Pulmonary artery endothelial cell (primary cell): ENCODE measurements at regions not wholly inside any gene's neighbourhood (a gene's known extent, or its start where the extent isn't known, plus 50 kb on each side); places are given as distances from the start of the nearest gene placed in this dataset.
"Not testable (repeated sequence)": the region's sequence is repeated elsewhere in the genome, so short reads cannot be mapped to it uniquely, and the experiment has no call there.

Experiments
- DNase-seq: peaks from one replicate; pipeline ENCODE4 v3.0.0-alpha.2; 2011; ENCODE audit warnings: low read depth, low spot score

- DNase-seq = no peak
These were observed 50.9 kb upstream of the MITF start for GRCh38 chr3:69688400-69688799.

GRCh38 chr3:69687641-69688040, 51.6 kb upstream of the MITF start:
- DNase-seq = no peak

- no peak for DNase-seq
These were observed 53.2 kb upstream of the MITF start for GRCh38 chr3:69686056-69686455.

GRCh38 chr3:69684309-69684961, 54.8 kb upstream of the MITF start:
- DNase-seq = no peak

- no peak for DNase-seq
These were observed 56.0 kb upstream of the MITF start for GRCh38 chr3:69683082-69683806.

GRCh38 chr3:69677456-69677855, 61.8 kb upstream of the MITF start:
- not testable (repeated sequence) for DNase-seq

GRCh38 chr3:69675786-69676530, 63.3 kb upstream of the MITF start:
- no peak for DNase-seq

GRCh38 chr3:69674752-69675151, 64.5 kb upstream of the MITF start:
- DNase-seq = no peak

GRCh38 chr3:69671082-69671952, 67.9 kb upstream of the MITF start:
- DNase-seq = no peak

GRCh38 chr3:69669070-69669469, 70.2 kb upstream of the MITF start:
- no peak for DNase-seq

- peak; percentile 60 for DNase-seq
These were observed 74.1 kb upstream of the MITF start for GRCh38 chr3:69665026-69665737.

GRCh38 chr3:69660631-69661030, 78.6 kb upstream of the MITF start:
- DNase-seq = no peak

GRCh38 chr3:69659180-69659910, 79.9 kb upstream of the MITF start:
- no peak for DNase-seq

GRCh38 chr3:69658514-69659140, 80.6 kb upstream of the MITF start:
- no peak for DNase-seq

GRCh38 chr3:69657030-69657429, 82.2 kb upstream of the MITF start:
- DNase-seq = not testable (repeated sequence)

GRCh38 chr3:69651765-69652164, 87.5 kb upstream of the MITF start:
- DNase-seq = no peak

- DNase-seq = no peak
These were observed 89.2 kb upstream of the MITF start for GRCh38 chr3:69650066-69650419.

- no peak for DNase-seq
These were observed 89.9 kb upstream of the MITF start for GRCh38 chr3:69649120-69650065.

- no peak for DNase-seq
These were observed 91.1 kb upstream of the MITF start for GRCh38 chr3:69648126-69648525.
